ENCODE measurements at regions not wholly inside any gene's neighbourhood (a gene's known extent, or its start where the extent isn't known, plus 50 kb on each side); places are given as distances from the start of the nearest gene placed in this dataset.
"Not testable (repeated sequence)": the region's sequence is repeated elsewhere in the genome, so short reads cannot be mapped to it uniquely, and the experiment has no call there.

- no peak for DNase-seq
These were observed 238.2 kb upstream of the INTU start for GRCh38 chr4:127394516-127394915.

GRCh38 chr4:127400276-127400675 is 232.5 kb upstream of the INTU start:
- DNase-seq: no peak

GRCh38 chr4:127400731-127401346 is 231.9 kb upstream of the INTU start:
- peak; percentile 15 for DNase-seq

- no peak for DNase-seq
These were observed 229.2 kb upstream of the INTU start for GRCh38 chr4:127403471-127404084.

GRCh38 chr4:127406187-127406586 is 226.6 kb upstream of the INTU start:
- DNase-seq: no peak

- not testable (repeated sequence) for DNase-seq
These were observed 225.2 kb upstream of the INTU start for GRCh38 chr4:127407572-127407971.

- DNase-seq: no peak
These were observed 222.6 kb upstream of the INTU start for GRCh38 chr4:127410201-127410600.

GRCh38 chr4:127410644-127411043 is 222.1 kb upstream of the INTU start:
- DNase-seq: no peak

- DNase-seq: no peak
These were observed 217.7 kb upstream of the INTU start for GRCh38 chr4:127414951-127415606.

GRCh38 chr4:127416115-127416514 is 216.6 kb upstream of the INTU start:
- no peak for DNase-seq

GRCh38 chr4:127417885-127418535 is 214.7 kb upstream of the INTU start:
- no peak for DNase-seq

- no peak for DNase-seq
These were observed 213.3 kb upstream of the INTU start for GRCh38 chr4:127419431-127419830.

GRCh38 chr4:127421437-127421836 is 211.3 kb upstream of the INTU start:
- no peak for DNase-seq

GRCh38 chr4:127425202-127425845 is 207.4 kb upstream of the INTU start:
- DNase-seq: no peak

- DNase-seq: no peak
These were observed 206.9 kb upstream of the INTU start for GRCh38 chr4:127425851-127426250.

- DNase-seq: no peak
These were observed 191.2 kb upstream of the INTU start for GRCh38 chr4:127441571-127441970.

GRCh38 chr4:127445471-127445870 is 187.3 kb upstream of the INTU start:
- DNase-seq: no peak

GRCh38 chr4:127446427-127446885 is 186.3 kb upstream of the INTU start:
- no peak for DNase-seq

- no peak for DNase-seq
These were observed 183.8 kb upstream of the INTU start for GRCh38 chr4:127448986-127449385.

GRCh38 chr4:127449449-127449848 is 183.3 kb upstream of the INTU start:
- no peak for DNase-seq

- no peak for DNase-seq
These were observed 182.5 kb upstream of the INTU start for GRCh38 chr4:127450276-127450675.

GRCh38 chr4:127463883-127464282 is 168.9 kb upstream of the INTU start:
- DNase-seq: no peak

GRCh38 chr4:127469542-127469941 is 163.2 kb upstream of the INTU start:
- no peak for DNase-seq
